ENCODE measurements at regions not wholly inside any gene's neighbourhood (a gene's known extent, or its start where the extent isn't known, plus 50 kb on each side); places are given as distances from the start of the nearest gene placed in this dataset.

GRCh38 chr12:114936148-114937079 is 252.4 kb upstream of the TBX3 start:
- TF ChIP-seq POLR2A (IDR thresholded peaks at IDR 0.05), result no peak
- TF ChIP-seq, protein P1, sequence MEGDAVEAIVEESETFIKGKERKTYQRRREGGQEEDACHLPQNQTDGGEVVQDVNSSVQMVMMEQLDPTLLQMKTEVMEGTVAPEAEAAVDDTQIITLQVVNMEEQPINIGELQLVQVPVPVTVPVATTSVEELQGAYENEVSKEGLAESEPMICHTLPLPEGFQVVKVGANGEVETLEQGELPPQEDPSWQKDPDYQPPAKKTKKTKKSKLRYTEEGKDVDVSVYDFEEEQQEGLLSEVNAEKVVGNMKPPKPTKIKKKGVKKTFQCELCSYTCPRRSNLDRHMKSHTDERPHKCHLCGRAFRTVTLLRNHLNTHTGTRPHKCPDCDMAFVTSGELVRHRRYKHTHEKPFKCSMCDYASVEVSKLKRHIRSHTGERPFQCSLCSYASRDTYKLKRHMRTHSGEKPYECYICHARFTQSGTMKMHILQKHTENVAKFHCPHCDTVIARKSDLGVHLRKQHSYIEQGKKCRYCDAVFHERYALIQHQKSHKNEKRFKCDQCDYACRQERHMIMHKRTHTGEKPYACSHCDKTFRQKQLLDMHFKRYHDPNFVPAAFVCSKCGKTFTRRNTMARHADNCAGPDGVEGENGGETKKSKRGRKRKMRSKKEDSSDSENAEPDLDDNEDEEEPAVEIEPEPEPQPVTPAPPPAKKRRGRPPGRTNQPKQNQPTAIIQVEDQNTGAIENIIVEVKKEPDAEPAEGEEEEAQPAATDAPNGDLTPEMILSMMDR (IDR thresholded peaks at IDR 0.05), result no peak

All from thyroid gland (tissue), 4 donors.